IPS-NIHi7 (cell line): ENCODE measurements at regions not wholly inside any gene's neighbourhood (a gene's known extent, or its start where the extent isn't known, plus 50 kb on each side); places are given as distances from the start of the nearest gene placed in this dataset.

Experiments
- DNase-seq: peaks from one replicate; pipeline ENCODE4 v3.0.0; 2012; ENCODE audit warnings: mixed read lengths; ENCODE audit errors: extremely low spot score

- no peak for DNase-seq
These were observed 173.5 kb downstream of the ZIC1 start for GRCh38 chr3:147582642-147583041.

DNA sequence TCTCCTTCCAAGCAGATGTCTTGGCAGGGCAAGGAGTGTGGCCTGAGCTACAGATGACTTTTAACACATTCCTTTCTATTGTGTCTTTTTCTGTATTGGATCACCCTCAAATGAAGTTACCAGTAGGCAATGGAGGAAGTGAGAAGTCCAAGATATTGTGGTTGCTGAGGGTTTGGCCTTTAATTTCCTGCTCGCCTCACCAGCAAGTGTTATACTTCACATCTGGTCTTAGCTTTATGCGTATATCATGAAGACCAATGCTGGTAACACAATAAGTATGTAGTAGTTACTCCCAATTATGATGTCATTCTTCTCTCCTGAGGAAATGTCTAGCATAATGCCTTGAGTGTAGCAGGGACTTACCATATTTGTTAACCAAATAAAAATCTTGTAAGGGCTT is 179.9 kb downstream of the ZIC1 start:
- no peak for DNase-seq

GRCh38 chr3:147604136-147604535 is 195.0 kb downstream of the ZIC1 start:
- no peak for DNase-seq

DNA sequence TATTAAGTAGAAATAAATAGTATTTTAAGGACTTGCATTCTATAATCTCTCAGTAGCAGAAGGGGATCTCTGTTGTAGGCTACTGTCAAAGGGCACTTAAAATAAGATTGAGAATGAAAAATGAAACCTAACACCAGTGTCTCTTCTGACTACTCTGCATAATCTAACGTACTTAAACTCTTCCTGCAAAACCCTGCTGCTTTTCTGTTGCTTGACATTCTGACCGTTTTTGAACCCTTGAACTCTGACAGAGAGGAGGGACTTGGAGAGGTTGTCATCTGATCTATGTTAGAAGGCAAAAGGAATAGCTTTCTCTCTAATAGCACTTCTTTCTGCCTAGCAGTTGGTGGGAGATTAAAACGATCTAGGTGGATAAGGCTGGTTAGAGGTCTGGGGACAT is 204.6 kb downstream of the ZIC1 start:
- no peak for DNase-seq

- DNase-seq: no peak
These were observed 205.0 kb downstream of the ZIC1 start for GRCh38 chr3:147614210-147614609.

DNA sequence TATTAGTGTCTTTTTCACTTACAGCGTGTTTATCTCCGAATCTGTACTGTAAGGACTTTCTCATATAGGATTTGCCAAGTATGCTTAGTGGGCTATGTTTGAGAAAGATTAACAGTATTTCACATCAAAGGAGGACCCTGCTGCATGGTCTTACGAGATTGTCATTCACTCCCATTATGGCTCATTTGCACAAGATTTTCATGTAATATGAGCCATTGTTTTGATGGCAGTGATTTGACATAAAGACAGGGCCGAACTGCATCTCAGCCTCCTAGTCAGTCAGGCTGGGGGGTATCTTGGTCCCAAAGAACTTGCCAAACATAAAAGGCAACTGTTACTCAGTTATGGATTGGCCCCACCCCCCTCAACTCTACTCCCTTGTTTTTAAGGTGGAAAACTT is 205.9 kb downstream of the ZIC1 start:
- DNase-seq: no peak

- no peak for DNase-seq
These were observed 207.9 kb downstream of the ZIC1 start for GRCh38 chr3:147616998-147617619.

DNA sequence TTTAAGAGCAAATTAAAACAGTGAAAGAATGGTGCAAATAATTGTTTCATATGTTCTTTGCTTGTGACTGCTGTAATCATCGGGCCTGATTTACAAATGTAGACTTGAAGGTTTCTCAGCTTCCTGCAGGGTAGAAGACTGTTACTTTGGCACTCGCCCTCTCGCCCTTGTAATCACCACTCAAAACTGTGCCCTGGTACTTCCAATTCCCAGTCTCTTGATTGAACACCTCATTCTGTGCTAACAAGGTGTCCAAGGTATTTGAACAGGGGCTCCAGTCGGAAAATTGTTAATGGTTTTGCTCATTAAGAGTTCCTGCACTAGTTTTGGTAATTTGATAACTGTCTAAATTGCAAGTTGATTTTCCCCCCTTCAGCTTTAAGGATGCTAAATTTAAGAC is 209.5 kb downstream of the ZIC1 start:
- no peak for DNase-seq

GRCh38 chr3:147619921-147620560 is 210.9 kb downstream of the ZIC1 start:
- DNase-seq: no peak

DNA sequence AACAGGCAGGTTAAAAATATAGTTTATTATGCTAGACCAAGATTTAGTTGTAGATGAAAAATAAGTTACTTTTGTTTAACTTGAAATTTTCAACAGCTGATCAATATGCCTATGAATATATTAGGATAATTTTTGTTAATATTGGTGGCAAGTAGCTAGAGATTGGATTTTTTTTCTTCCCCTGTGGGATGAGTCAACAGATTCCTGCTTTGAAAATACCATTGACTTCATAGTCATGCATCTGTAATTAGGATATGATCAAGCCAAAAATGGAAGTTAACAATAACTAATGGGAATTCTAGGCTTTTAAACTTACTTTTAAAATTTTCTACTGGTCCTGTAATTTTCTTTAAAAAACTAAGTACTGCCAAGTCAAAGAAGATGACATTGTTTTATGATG is 211.7 kb downstream of the ZIC1 start:
- DNase-seq: no peak

DNA sequence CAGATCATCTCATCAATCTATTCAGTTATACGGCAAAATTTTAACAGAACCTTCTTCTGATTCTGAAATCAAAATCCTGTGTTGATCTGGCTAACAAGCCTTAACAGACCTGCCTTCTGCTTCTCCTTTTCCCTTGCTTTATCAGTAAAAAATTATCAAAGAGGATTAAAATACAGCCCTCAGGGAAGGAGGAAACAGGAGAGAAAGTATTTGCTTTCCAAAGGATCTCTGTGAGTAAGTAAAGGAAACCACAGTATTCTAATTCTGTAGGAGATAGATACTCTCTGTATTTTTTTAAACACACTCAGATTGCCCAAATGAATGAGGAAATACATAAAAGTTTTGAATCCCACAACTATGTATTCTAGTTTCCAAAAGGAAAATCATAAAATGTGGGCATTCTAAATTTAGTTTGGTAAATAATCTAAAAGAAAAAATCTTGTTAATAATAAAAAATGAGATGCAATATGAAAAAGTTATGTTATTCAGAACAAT is 221.8 kb downstream of the ZIC1 start:
- no peak for DNase-seq

DNA sequence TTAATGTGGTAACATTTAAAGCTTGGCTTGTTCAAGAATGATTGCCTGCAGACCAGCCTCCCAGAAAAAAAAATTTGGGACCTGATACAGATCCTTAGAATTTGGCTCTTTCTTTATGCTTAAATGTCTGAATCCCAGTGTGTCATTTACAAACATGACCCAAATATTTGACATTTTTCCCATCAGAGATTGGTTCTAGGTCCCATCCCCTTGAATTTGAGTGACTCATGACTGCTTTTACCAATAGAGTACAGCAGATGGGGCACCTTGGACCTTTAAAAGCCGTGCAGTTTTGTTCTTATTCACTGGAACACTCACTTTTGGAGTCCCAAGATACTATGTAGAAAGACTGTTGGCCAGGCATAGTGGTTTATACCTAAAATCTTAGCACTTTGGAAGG is 231.6 kb downstream of the ZIC1 start:
- DNase-seq: no peak

- DNase-seq: no peak
These were observed 236.6 kb downstream of the ZIC1 start for GRCh38 chr3:147645761-147646160.

DNA sequence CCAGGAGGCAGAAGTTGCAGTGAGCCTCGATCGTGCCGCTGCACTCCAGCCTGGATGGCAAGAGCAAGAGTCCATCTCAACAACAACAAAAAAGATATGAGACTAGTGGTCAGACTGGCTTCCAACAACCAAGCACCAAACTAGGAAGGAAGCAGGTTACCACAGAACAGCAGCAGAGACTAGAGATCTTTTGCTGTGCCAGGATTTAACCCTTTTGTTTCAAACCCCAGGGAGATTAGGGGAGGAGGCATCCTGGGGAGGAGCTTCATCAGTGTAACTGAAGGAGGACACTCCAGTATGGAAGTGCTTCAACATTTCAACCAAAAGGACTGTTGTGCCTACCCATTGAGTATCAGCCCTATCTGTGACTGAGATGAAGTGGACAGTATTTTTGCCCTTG is 240.3 kb downstream of the ZIC1 start:
- DNase-seq: no peak

- DNase-seq: no peak
These were observed 242.1 kb downstream of the ZIC1 start for GRCh38 chr3:147651107-147651778.

- no peak for DNase-seq
These were observed 243.6 kb downstream of the ZIC1 start for GRCh38 chr3:147652651-147653366.

DNA sequence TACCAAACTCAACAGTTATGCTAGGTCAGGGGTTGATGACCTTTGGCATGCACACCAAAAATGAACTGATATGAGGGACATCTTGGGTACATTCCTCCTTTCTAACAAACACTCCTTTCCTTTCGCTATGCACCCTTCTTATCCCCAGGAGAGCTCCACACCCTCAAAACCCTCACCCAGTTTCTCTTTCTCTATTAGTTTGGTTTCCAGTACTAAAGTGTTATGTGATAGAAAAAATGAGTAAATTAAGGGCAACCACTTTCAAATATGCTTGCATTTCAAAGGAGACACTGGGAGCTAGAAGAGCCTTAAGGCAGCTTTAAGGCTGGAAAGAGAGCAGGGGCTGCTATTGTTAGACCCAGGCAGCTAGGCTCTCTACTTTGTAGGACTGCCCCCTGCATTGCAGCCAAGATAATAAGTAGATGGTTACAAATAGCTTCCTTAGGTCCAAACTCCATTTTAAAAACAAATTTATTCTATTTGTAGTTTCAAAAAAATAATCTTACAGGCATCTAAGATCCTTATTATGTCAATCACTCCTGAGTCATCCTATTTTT is 244.3 kb downstream of the ZIC1 start:
- DNase-seq: no peak

DNA sequence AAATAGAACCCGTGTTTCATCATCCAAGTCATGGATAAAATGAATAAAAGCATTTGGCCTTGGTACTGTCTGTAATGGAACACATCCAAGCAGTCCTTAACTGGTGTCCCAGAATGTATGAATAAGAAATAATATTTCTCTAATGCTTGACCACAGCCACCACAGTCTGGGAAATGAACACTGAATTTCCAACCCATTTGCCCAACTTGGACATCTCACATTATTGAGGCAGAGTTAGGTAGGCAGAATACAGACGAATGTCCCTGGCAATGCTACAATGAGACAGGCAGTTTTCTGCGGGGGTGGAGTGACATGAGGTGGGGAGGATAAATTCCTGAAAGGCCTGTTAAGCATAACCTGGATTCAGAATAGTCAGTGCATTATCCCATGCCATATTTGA is 245.7 kb downstream of the ZIC1 start:
- DNase-seq: no peak

GRCh38 chr3:147655236-147655635 is 246.1 kb downstream of the ZIC1 start:
- no peak for DNase-seq

- no peak for DNase-seq
These were observed 246.9 kb downstream of the ZIC1 start for GRCh38 chr3:147656023-147656422.

- DNase-seq: no peak
These were observed 252.8 kb downstream of the ZIC1 start for GRCh38 chr3:147661916-147662315.

- DNase-seq: no peak
These were observed 253.5 kb downstream of the ZIC1 start for GRCh38 chr3:147662705-147663104.
